GM23248 (cell line): ENCODE measurements at regions not wholly inside any gene's neighbourhood (a gene's known extent, or its start where the extent isn't known, plus 50 kb on each side); places are given as distances from the start of the nearest gene placed in this dataset.

Experiments
- EZH2 ChIP-seq: fragments of 200-600 bp; sonication (generic); IDR thresholded peaks from 2 replicates; pipeline ENCODE4 v1.6.1; 2018; ENCODE audit warnings: antibody characterized with exemption, mild to moderate bottlenecking; ENCODE audit not compliant: insufficient read depth, poor library complexity, severe bottlenecking
- EZH2phosphoT487 ChIP-seq: fragments of 200-600 bp; sonication (generic); IDR thresholded peaks from 2 replicates; pipeline ENCODE4 v1.6.1; 2018; ENCODE audit warnings: antibody characterized with exemption, moderate library complexity, mild to moderate bottlenecking, low read depth; ENCODE audit not compliant: insufficient read depth

GRCh38 chr2:34475156-34475555 lies 876.1 kb upstream of the FAM98A start:
- TF ChIP-seq EZH2: no peak
- no peak for TF ChIP-seq EZH2phosphoT487
